COLO829 (cell line): ENCODE measurements at regions not wholly inside any gene's neighbourhood (a gene's known extent, or its start where the extent isn't known, plus 50 kb on each side); places are given as distances from the start of the nearest gene placed in this dataset.
"Not testable (repeated sequence)": the region's sequence is repeated elsewhere in the genome, so short reads cannot be mapped to it uniquely, and the experiment has no call there.

Source experiments
- DNase-seq: peaks from one replicate; pipeline ENCODE4 v3.0.0; 2012; ENCODE audit warnings: low spot score

- peak; percentile 10 for DNase-seq
These were observed 1018.5 kb downstream of the ADGRL2 start for GRCh38 chr1:82819234-82819633.

DNA sequence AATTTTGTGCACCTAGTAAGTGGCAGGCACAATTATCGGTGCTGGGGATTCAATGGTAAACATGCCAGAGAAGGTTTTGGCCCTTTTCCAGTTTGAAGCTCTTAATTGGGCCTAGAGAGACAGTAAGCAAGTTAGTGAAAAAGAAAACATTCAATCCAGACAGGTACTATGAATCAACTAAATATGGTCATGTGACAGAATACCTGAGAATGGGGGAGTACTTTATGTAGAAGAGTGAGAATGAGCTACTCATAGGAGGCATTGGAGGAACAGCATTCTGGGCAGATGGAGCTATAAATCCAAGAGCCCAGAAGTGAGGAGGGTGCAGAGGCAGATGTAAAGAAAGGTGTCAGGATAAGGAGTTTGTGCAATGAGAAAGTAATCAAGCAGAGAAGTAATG lies 1017.9 kb downstream of the ADGRL2 start:
- no peak for DNase-seq

DNA sequence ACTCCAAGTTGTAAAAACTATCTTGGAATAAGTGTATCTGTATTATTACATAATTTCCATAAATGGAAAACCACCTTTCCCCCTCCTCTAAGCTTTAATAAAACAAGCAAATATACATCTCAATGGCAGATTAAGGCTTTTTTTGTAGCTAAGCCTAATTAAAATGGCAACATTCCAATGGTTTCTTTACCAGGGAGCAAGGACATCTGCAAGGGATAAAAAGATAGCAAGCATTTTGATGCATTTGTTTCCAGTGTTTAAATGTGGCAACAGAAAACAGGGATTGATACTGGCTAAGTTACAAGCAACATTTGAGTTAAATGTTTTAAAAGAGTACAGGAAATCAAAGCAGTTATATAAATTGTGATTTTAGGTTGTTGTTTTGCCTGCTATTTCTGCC lies 1012.7 kb downstream of the ADGRL2 start:
- no peak for DNase-seq

DNA sequence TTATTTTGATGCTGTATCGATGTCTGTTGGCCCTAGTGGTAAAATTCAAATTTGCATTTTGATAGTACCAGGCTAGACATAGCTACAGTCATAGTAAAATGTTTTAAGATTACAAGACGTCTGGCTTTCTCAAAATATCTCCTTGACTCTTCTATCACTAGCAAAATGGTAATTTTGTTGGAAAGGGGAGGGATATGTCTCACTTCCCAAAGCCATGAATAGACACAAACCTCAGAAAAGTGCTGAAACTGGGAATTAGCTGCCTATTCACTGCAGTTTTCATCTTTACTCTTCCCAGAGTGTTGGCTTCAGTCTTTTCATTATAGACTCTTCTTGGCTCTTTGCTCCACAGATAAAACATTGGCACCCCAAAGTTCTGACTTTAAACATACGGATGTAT lies 1009.9 kb downstream of the ADGRL2 start:
- DNase-seq, result no peak

- no peak for DNase-seq
These were observed 1006.8 kb downstream of the ADGRL2 start for GRCh38 chr1:82807563-82807962.

- DNase-seq, result no peak
These were observed 1005.4 kb downstream of the ADGRL2 start for GRCh38 chr1:82806133-82806532.

DNA sequence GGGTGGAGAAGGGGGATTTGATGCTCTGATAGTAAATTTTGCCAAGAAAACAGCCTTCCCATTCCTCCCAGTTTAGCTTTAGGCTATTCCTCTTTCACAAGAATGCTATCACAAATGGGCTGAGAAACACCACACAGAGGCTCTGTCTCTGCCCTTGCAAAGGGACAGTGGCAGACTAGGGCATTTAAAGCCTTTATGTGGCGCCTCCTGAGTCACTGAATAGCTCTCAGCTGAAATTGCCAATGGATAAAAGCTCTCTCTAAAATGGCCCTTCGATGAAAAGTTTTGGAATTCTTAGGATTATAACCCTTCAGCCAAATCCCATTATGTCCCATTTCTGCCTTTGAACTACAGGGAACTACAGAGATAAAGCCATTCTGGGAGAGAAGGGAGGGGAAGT lies 1000.4 kb downstream of the ADGRL2 start:
- DNase-seq, result no peak

DNA sequence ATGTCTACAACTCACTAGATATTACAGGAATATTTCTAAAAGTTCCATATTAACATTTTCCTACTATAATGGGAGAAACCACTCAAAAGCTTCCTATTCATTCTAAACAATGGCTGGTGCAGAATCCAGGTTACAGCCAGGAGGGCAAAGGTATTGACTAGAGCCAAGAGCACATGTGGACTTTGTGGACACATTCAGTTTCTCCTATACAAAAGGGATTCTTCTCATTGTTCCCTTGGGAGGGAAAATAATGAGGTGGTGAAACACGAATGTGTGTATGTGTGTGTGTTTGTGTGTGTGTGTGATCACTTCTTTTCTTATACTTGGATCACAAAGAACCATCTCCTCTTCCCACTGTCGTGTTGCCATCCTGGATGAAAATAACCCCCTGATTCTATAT lies 1000.0 kb downstream of the ADGRL2 start:
- DNase-seq, result no peak

DNA sequence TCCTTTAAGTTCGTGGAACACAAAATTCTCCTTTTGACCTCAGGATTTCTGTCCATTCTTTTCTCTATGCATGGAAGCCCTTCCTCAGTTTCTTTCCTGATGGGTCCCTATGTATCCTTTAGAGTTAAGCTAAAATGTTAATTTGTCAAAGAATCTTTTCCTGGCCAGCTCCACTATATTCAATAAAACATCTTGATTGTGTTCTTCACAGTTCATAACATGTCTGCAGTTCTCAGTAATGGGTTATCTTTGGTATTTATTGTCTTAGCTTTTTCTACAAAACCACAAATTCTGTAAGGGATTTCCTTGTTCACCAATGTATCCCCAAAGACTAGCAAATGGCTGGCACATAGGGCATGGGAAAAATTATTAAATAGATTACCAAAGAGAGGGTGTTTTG lies 998.5 kb downstream of the ADGRL2 start:
- DNase-seq, result no peak

- DNase-seq, result peak; percentile 15
These were observed 994.9 kb downstream of the ADGRL2 start for GRCh38 chr1:82795508-82796149.

DNA sequence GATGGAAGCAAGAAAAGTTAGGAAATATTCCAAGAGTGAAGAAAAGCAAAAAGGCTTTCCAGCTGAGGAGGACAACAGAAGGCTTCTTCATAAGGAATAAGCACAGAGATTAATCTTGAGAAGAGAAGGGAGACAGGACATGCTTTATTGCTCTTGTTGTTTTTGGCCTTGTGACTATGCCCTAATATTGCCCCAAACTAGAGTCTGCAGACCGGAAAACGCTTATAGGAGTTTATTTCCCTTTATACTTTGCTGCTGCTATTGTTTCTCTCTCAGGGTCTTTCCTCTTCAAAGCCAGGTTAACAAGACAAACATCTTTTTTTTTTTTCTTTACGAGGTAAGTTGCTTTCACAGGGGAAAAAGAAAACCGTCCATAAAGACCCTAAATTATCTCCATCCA lies 991.4 kb downstream of the ADGRL2 start:
- no peak for DNase-seq

DNA sequence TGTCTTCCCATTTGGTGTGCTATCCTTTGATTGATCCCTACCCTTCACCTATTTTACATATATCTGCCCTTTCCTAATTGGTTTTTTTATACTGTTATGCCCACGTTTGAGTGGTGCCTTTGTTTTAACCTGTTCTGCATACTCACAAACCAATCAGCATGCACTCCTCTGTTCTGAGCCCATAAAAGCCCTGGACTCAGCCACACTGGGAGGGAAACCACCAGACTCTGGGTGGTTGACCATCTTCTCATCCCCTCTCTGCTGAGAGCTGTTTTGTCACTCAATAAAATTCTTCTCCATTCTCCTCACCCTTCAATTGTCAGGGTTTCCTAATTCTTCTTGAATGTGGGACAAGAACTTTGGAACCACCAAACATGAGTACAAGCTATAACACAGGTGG lies 989.8 kb downstream of the ADGRL2 start:
- DNase-seq, result no peak

DNA sequence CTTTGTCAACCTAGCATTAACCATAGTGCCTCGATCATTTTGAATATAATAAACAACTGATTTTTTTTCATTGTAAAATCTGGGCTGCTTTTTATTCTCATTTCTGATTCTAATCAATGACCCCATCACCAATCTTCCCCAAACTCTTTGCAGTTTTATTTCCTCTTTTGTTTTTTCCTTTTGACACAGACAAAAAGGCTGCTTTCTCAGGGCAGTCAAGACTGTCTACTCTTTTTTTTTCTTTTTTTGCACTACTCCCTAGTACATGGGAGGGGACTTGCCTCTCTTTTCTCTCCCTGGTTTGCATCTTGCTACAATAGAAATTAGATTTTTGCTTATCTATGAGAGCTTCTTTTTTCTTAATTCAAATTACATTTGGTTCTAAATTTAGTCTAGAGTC lies 987.9 kb downstream of the ADGRL2 start:
- DNase-seq, result no peak

DNA sequence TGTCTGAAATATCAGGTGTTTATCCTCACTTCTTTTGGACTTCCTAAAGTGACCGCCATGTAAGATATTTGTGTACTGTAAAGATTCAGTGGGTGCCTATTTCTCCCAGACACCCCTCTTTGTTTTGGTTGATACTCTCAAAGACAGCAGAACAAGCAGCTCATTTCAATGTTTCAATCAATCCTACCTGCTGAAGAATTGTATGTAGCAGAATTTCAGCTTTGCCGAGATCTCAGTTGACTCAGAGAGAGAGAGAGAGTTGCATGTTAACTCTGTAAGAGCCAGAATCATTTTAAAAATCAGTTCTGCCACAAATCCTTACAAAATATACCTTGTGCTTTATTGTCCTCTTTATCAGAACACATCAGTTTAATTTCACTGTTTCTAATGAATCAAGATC lies 987.3 kb downstream of the ADGRL2 start:
- no peak for DNase-seq

- no peak for DNase-seq
These were observed 986.1 kb downstream of the ADGRL2 start for GRCh38 chr1:82786883-82787282.

DNA sequence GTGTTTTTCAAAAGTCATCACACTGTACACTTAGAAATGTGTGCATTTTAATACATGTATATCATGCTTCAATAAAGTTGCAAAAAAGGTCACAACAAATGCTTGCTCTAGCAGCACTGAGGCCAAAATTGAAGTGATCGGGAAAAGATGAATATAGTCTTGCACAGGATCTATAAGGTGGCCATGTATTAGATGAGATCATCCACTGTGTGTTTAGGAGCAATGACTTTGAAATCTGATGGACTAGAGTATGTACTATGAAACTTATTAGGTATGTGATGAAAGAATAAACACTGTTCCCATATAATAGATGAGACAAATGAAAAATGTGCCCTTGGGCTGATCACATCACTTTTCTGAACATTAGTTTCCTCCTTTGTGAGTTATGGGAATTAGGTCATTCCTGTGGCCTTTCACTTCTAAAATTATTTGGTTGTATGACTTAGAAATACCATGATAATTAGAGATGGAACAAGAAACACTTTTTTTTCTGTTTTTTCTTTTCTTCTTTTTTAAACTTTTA lies 984.6 kb downstream of the ADGRL2 start:
- DNase-seq, result no peak

DNA sequence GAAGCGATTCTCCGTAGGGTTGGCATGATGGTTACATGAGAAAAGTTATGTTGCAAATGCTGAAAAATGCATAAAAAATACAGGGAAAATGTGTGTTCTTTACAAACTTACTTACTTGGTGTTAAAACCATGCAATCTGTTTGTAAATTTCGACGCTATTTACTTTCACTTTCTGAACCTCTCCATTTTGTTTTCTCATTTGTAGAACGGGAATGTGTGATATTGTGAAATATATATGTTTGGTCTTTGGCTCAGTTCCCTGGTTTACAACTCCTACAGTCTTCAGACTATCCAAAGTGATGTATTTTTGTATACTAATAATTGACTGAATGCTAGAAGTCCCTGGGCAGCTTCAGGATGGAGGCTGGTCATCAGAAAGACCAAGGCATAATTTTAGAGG lies 982.3 kb downstream of the ADGRL2 start:
- no peak for DNase-seq

DNA sequence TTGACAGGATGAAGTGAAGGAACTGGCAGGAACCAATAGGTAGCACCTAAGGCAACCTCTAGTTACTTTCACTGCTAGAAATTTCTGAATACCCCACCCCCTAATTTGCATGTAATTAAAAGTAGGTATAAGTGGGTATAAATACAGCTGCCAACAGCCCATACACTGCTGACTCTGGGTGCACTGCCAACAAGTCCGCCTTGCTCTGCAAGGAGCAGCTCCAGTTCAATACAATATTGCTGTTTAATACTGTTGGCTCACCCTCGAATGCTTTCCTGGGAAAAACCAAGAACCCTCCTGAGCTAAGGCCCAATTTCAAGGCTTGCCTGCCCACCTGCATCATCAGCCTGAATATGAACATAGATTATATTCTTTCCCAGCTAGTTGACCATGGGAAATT lies 981.9 kb downstream of the ADGRL2 start:
- no peak for DNase-seq

DNA sequence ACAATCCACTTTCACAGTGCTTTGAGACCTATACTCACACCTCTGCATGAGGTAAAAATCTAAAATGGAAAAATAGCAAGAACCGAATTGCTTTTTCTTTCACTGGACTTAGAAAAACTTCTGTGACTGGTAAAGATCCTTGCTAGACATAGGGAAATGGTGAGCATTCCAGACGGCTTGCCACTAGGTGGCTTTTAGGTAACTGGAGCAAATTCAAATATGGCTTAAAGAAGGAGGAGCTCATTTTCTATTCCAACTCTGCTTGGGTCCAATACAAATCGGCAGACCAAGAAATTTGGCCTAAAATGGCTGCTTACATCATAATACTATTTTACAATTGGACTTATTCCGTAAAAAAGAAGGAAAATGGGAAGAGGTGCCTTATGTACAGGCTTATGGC lies 977.9 kb downstream of the ADGRL2 start:
- peak; percentile 7 for DNase-seq

DNA sequence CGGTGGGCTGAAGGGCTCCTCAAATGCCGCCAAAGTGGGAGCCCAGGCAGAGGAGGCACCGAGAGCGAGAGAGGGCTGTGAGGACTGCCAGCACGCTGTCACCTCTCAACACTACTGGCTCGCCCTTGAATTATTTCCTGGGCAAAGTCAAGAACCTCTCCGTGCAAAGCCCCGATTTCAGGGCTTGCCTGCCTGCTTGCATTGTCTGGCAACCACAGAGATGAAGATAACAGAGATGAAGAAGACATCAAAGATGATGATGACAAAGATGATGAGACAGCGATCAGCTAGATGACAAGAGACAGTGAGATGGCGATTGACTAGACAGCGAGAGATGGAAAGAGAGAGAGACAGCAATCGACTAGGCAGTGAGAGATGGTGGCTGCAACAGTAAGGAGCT lies 976.5 kb downstream of the ADGRL2 start:
- DNase-seq, result no peak

DNA sequence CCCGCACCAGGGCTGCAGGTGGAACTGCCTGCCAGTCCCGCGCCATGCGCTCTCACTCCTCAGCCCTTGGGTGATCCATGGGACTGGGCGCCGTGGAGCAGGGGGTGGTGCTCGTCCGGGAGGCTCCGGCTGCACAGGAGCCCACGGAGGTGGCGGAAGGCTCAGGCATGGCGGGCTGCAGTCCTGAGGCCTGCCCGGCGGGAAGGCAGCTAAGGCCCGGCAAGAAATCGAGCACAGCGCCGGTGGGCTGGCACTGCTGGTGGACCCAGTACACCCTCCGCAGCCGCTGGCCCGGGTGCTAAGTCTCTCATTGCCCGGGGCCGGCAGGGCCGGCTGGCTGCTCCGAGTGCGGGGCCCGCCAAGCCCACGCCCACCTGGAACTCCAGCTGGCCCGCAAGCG lies 976.0 kb downstream of the ADGRL2 start:
- DNase-seq, result not testable (repeated sequence)

- DNase-seq, result peak; percentile 34
These were observed 974.8 kb downstream of the ADGRL2 start for GRCh38 chr1:82775406-82776000.

DNA sequence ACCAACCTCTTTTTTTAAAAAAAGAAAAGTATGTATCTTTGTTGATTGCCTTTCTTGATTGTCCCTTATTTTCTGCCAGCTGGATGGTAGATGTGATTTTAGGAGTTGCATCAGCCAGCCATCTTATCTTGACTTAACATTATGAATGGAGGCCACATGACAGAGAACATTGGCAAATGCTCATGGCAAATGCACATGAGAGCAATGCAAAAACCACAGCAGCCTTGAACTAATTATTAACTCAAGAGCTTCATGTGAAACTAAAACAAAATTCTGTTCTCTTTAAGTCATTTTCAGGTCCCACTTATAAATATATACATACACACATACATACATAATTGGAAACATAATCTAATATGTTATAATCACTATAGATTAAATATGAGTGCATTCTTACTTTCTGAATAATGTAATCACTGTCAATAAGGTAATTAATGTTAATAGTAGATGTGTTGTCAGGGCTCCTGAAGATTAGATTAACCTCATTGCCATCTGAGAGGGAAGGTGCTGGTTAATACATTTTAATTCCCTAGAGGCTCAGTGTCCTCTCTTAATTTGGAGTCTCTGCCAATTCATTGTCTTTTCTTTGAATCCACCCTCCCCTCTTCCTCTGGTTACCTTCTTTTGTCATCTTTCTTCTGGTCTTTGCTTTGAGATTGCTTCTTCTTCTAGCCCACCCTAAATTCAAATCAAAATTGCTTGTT lies 962.2 kb downstream of the ADGRL2 start:
- DNase-seq, result no peak
